Omental fat pad (tissue), 3 donors: ENCODE measurements at regions not wholly inside any gene's neighbourhood (a gene's known extent, or its start where the extent isn't known, plus 50 kb on each side); places are given as distances from the start of the nearest gene placed in this dataset.
A peak's percentile ranks its signal among the peaks of the same experiment; 100 is the strongest.

Experiments
- ATAC-seq: fragments of 150-250 bp; one replicate; pipeline ENCODE4 v1.9.1; 2016; ENCODE audit warnings: mild to moderate bottlenecking, moderate library complexity; ENCODE audit not compliant: low FRiP score
- DNase-seq: peaks from one replicate; pipeline ENCODE4 v3.0.0-alpha.2; 2019; ENCODE audit warnings: low spot score
- CTCF ChIP-seq, 3 donors: fragments of 450-650 bp; IDR thresholded peaks; one replicate each; pipeline ENCODE4 v1.5.1; 2016 to 2017; ENCODE audit warnings: antibody characterized with exemption in 3 of 3, mild to moderate bottlenecking in 3 of 3, moderate library complexity in 2 of 3

GRCh38 chr7:116377721-116378120 lies 121.8 kb upstream of the CAV2 start:
- no peak for TF ChIP-seq CTCF (IDR thresholded peaks at IDR 0.05)
- ATAC-seq = no peak
- DNase-seq = no peak

DNA sequence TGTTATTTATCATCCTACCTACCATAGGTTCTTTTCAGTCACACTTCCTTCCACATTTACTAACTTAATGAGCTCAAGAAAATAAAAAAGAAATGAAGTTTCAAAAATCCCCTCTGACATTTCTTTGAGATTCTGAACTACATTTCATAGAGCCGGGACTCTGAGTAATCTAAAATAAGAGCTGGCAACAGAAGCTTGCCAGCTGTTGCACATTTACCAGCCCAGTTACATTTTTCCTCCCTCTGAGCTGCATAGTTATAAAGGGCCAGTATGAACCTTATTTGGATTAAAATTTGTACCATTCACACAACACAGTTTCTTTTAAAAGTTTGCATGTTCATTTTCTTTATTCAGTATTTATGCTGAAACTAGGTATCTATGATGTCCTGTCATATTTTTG lies 119.5 kb upstream of the CAV2 start:
- DNase-seq (no peak), ATAC-seq (peak; percentile 57)
- no peak for TF ChIP-seq CTCF (IDR thresholded peaks at IDR 0.05)

DNA sequence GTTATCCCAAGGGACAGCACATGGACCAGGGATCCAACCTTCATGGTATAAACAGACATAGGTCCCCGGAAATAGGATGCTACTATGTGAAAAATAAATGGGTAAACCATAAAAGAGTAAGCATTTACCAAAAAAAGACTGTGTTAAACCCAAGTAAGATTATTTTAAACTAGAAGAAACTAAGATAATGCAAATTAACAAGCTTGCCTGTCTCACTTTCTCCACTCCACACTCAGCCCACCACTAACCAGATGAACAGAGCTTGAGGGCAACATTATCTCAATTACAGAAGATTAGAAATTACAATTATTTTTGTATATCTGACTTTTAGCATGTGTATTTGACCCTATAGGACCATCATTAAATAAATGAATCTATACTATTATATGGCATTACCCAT lies 117.2 kb upstream of the CAV2 start:
- no peak for DNase-seq
- no peak for ATAC-seq
- no peak for TF ChIP-seq CTCF (IDR thresholded peaks at IDR 0.05)

- TF ChIP-seq CTCF (IDR thresholded peaks at IDR 0.05) = no peak
- ATAC-seq (peak; percentile 76), DNase-seq (no peak)
Measured at GRCh38 chr7:116384936-116385635, 114.5 kb upstream of the CAV2 start.

DNA sequence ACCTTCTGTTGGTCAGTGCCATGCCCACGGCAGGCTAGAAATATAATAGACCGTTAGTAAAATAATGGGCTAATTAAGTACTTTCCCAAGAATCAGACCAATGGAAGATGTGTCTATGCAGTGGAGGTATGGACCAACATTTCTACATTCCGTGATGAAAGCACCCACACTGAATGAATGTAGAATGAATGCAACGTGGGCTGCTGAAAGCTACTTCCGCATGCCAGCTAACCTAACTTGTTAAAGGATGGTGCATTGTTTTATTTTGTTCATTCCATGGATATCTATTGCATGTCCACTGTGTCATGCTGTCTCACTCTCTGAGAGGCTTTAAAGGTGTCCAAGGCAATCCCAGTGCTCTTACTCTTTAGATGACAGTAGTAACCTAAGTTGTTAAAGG lies 112.9 kb upstream of the CAV2 start:
- no peak for TF ChIP-seq CTCF (IDR thresholded peaks at IDR 0.05)
- DNase-seq = no peak
- no peak for ATAC-seq

- DNase-seq (no peak), ATAC-seq (no peak)
- TF ChIP-seq CTCF (IDR thresholded peaks at IDR 0.05) = no peak
Measured at GRCh38 chr7:116390363-116390762, 109.2 kb upstream of the CAV2 start.

DNA sequence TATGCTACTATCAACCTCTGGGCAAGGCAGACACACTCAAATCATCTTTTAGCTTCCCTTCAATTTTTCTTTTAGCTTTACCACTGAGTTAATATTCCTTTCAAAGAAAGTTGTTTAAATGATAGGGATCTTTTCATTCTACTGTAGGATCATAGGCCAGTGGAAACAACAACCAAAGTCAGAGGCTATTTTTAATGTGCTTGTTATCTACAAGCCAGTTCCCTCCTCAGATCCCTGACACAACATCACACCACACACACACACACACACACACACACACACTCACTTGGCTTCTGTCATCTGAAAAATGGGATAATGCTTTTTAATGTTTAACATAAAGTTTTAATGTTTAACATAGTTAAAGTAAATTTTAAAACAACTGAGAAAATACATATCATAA lies 106.7 kb upstream of the CAV2 start:
- DNase-seq (no peak), ATAC-seq (no peak)
- TF ChIP-seq CTCF (IDR thresholded peaks at IDR 0.05) = no peak
